ENCODE measurements at regions not wholly inside any gene's neighbourhood (a gene's known extent, or its start where the extent isn't known, plus 50 kb on each side); places are given as distances from the start of the nearest gene placed in this dataset.

- no peaks in the 10 kb centered on the region for H4K20me1 ChIP-seq (ENCODE audit: insufficient read depth, low read length)
- BruUV-seq (replicated peaks): no TSS peak
- ChIA-PET POLR2A (no interaction called here), CTCF (ENCODE audit: low intra/inter-chr PET ratio, low total read pairs) (no interaction called here)
- no peak overlapping the region for H3K27ac ChIP-seq (ENCODE audit: extremely low read length, insufficient read depth, low read length)
- H3K9me3 ChIP-seq (ENCODE audit: low read length): peaks cover 16% of the 10 kb centered on the region; the same call in 1 of the 2 replicates
- no peak for DNase-seq (ENCODE audit: low spot score)
- TF ChIP-seq MAX (IDR thresholded peaks at IDR 0.05) (no peak), HHEX (CRISPR knock-in tag; IDR thresholded peaks at IDR 0.05) (no peak), ZNF234 (CRISPR knock-in tag; conservative IDR thresholded peaks at IDR 0.05) (no peak), HNRNPL (IDR thresholded peaks at IDR 0.05; ENCODE audit: low read depth, low read length) (no peak), ZNF281 (CRISPR knock-in tag; IDR thresholded peaks at IDR 0.05; ENCODE audit: borderline replicate concordance) (no peak), ZSCAN30 (CRISPR knock-in tag; IDR thresholded peaks at IDR 0.05) (no peak), SYNCRIP (IDR thresholded peaks at IDR 0.05; ENCODE audit: insufficient read depth, low read depth, low read length) (no peak), GPN1 (CRISPR knock-in tag; IDR thresholded peaks at IDR 0.05; ENCODE audit: borderline replicate concordance) (no peak), ZBTB44 (CRISPR knock-in tag; IDR thresholded peaks at IDR 0.05) (no peak), ZC3H13 (CRISPR knock-in tag; IDR thresholded peaks at IDR 0.05) (no peak), MED1 (CRISPR knock-in tag; IDR thresholded peaks at IDR 0.05) (no peak)
- WGBS (ENCODE audit: low lambda C conversion rate): 18% methylated on average over 7 of the region's 8 CpGs
- no peak for FAIRE-seq
- H3K79me2 ChIP-seq (ENCODE audit: insufficient read depth, low read length): no peaks in the 10 kb centered on the region
- ATAC-seq: no peak
- H3K36me3 ChIP-seq (replicated peaks in 1 of 2; ENCODE audit: control insufficient read depth in 1 of 2, insufficient read depth in 2 of 2, low read length in 2 of 2): no peaks in the 10 kb centered on the region
- in situ Hi-C loops (cut with HindIII; ENCODE audit: extremely low pct_ligation_motif_present, low pct_unique_long_range_greater_than_20kb) (no loop called here), intact Hi-C loops (cut with micrococcal nuclease; ENCODE audit: unreplicated experiment) (no loop called here)
- H2AFZ ChIP-seq (ENCODE audit: low read length): no peak overlapping the region
- no peaks in the 10 kb centered on the region for H3K4me1 ChIP-seq (ENCODE audit: insufficient read depth, low read length)
- H3K4me3 ChIP-seq (replicated peaks in 1 of 3; ENCODE audit: insufficient read depth in 1 of 3, low read depth in 2 of 3, low read length in 3 of 3): no peak overlapping the region
- H3K27me3 ChIP-seq (ENCODE audit: control insufficient read depth in 1 of 2, insufficient read depth in 2 of 2, low read length in 2 of 2): peaks cover 2 to 24% of the 10 kb centered on the region in 2 experiments
- H3K4me2 ChIP-seq (ENCODE audit: low read depth, low read length): no peak overlapping the region
- no peak overlapping the region for H3K9ac ChIP-seq (ENCODE audit: insufficient read depth, low read depth, low read length)
Measured at GRCh38 chr22:49608228-49608627, 219.4 kb downstream of the BRD1 start.

Measured in HepG2 (cell line).